PC-3 (cell line): ENCODE measurements at regions not wholly inside any gene's neighbourhood (a gene's known extent, or its start where the extent isn't known, plus 50 kb on each side); places are given as distances from the start of the nearest gene placed in this dataset.

Experiments
- ATAC-seq: fragments of 200-7000 bp; cut with Tn5 transposase; 2 replicates; pipeline ENCODE4 v1.9.1; 2020; ENCODE audit warnings: mild to moderate bottlenecking, moderate library complexity
- BruUV-seq: library from RNA; stranded (reverse); fragments of 400-500 nt; replicated peaks from 2 replicates; lab custom pipeline; 2021; lab: Mats Ljungman, UMichigan
- CTCF ChIA-PET: fragments of 300-600 bp; sonication (Branson Sonifier 250); formaldehyde crosslinking; loops from one replicate; lab custom pipeline; 2022; ENCODE audit warnings: antibody characterized with exemption; lab: Charles Lee
- POLR2A ChIA-PET: fragments of 300-600 bp; sonication (Branson Sonifier 250); formaldehyde crosslinking; loops from one replicate; lab custom pipeline; 2022; ENCODE audit warnings: antibody characterized with exemption; ENCODE audit not compliant: unreplicated experiment; lab: Charles Lee
- DNase-seq: peaks from one replicate; pipeline ENCODE4 v3.0.0-alpha.2; 2015
- H2AFZ ChIP-seq: fragments of 300-600 bp; sonication (generic); 2 replicates; pipeline ENCODE4 v1.6.0; 2016; ENCODE audit warnings: antibody characterized with exemption, low read length
- H3F3A ChIP-seq: fragments of 300-600 bp; sonication (generic); one replicate; pipeline ENCODE4 v1.6.0; 2017; ENCODE audit warnings: antibody characterized with exemption, low read length, control low read depth, mild to moderate bottlenecking; ENCODE audit not compliant: unreplicated experiment
- H3K27ac ChIP-seq: fragments of 300-600 bp; sonication (generic); 2 replicates; pipeline ENCODE4 v1.5.1; 2016; ENCODE audit warnings: mild to moderate bottlenecking, low read length
- H3K27me3 ChIP-seq: fragments of 300-600 bp; sonication (generic); 2 replicates; pipeline ENCODE4 v1.6.1; 2016; ENCODE audit warnings: low read length, mixed read lengths
- H3K36me3 ChIP-seq: fragments of 300-600 bp; sonication (generic); 2 replicates; pipeline ENCODE4 v1.6.1; 2016; ENCODE audit warnings: low read depth, mixed run types, low read length, mixed read lengths
- H3K4me1 ChIP-seq: fragments of 300-600 bp; sonication (generic); 2 replicates; pipeline ENCODE4 v1.5.1; 2016; ENCODE audit warnings: low read length; ENCODE audit not compliant: insufficient read depth
- H3K4me2 ChIP-seq: fragments of 300-600 bp; sonication (generic); 2 replicates; pipeline ENCODE4 v1.6.0; 2016; ENCODE audit warnings: low read length
- H3K4me3 ChIP-seq: fragments of 300-600 bp; sonication (generic); 2 replicates; pipeline ENCODE4 v1.5.1; 2016; ENCODE audit warnings: mild to moderate bottlenecking, low read length, mixed read lengths
- H3K79me2 ChIP-seq: fragments of 300-600 bp; sonication (generic); 2 replicates; pipeline ENCODE4 v1.6.1; 2017; ENCODE audit warnings: low read length, mixed read lengths
- H3K9ac ChIP-seq: fragments of 300-600 bp; sonication (generic); 2 replicates; pipeline ENCODE4 v1.6.0; 2016; ENCODE audit warnings: mild to moderate bottlenecking, low read length
- H3K9me2 ChIP-seq: fragments of 300-600 bp; sonication (generic); replicated peaks from 2 replicates; pipeline ENCODE4 v1.6.1; 2016; ENCODE audit warnings: mixed run types, low read length, mixed read lengths
- H3K9me3 ChIP-seq: fragments of 300-600 bp; sonication (generic); 2 replicates; pipeline ENCODE4 v1.6.1; 2016; ENCODE audit warnings: low read length, mixed read lengths
- H4K20me1 ChIP-seq: fragments of 300-600 bp; sonication (generic); 2 replicates; pipeline ENCODE4 v1.6.1; 2016; ENCODE audit warnings: low read length, mixed read lengths
- CTCF ChIP-seq: fragments of 300-600 bp; sonication (generic); conservative IDR thresholded peaks from 2 replicates; pipeline ENCODE4 v1.5.1; 2017; ENCODE audit warnings: antibody characterized with exemption, low read depth, mild to moderate bottlenecking, low read length
- EZH2 ChIP-seq: fragments of 300-600 bp; sonication (generic); IDR thresholded peaks from one replicate; pipeline ENCODE4 v1.6.1; 2017; ENCODE audit warnings: antibody characterized with exemption, mild to moderate bottlenecking, low read length; ENCODE audit not compliant: unreplicated experiment
- EZH2phosphoT487 ChIP-seq: fragments of 300-600 bp; sonication (generic); IDR thresholded peaks from 2 replicates; pipeline ENCODE4 v1.6.1; 2018; ENCODE audit warnings: mild to moderate bottlenecking, antibody characterized with exemption, low read length, borderline replicate concordance
- intact Hi-C: fragments of 100-400 bp; cut with micrococcal nuclease; formaldehyde crosslinking; loops from 2 replicates; pipeline ENCODE4 v1.9.0; 2023

GRCh38 chr11:109526061-109526460 is 104.1 kb downstream of the C11orf87 start:
- Histone ChIP-seq H3K27ac (no peak overlapping the region), H3K79me2 (no peaks in the 10 kb centered on the region), H3K9ac (no peak overlapping the region), H4K20me1 (no peaks in the 10 kb centered on the region), H3K4me3 (no peak overlapping the region), H2AFZ (no peak overlapping the region), H3K4me1 (no peaks in the 10 kb centered on the region), H3K36me3 (no peaks in the 10 kb centered on the region), H3K9me3 (no peaks in the 10 kb centered on the region), H3K9me2 (no peaks in the 10 kb centered on the region), H3K27me3 (0 out of 2 replicates have a peak, but pooled peaks cover 6% of the 10 kb centered on the region), H3F3A (no peaks in the 10 kb centered on the region), H3K4me2 (no peak overlapping the region)
- DNase-seq (no peak), ATAC-seq (no peak)
- TF ChIP-seq CTCF = no peak
- TF ChIP-seq EZH2 = no peak
- no peak for TF ChIP-seq EZH2phosphoT487
- intact Hi-C loops = no loop called here
- ChIA-PET POLR2A (no interaction called here), CTCF (no interaction called here)
- BruUV-seq = no TSS peak

- ChIA-PET POLR2A (no interaction called here), CTCF (no interaction called here)
- Histone ChIP-seq H3K36me3 (no peaks in the 10 kb centered on the region), H3K9me3 (no peaks in the 10 kb centered on the region), H3K27me3 (0 out of 2 replicates have a peak, but pooled peaks cover 6% of the 10 kb centered on the region), H3K4me3 (no peak overlapping the region), H3K9ac (no peak overlapping the region), H2AFZ (no peak overlapping the region), H4K20me1 (no peaks in the 10 kb centered on the region), H3K27ac (no peak overlapping the region), H3K4me2 (no peak overlapping the region), H3F3A (no peaks in the 10 kb centered on the region), H3K79me2 (no peaks in the 10 kb centered on the region), H3K4me1 (no peaks in the 10 kb centered on the region), H3K9me2 (no peaks in the 10 kb centered on the region)
- ATAC-seq (no peak), DNase-seq (no peak)
- intact Hi-C loops = no loop called here
- BruUV-seq = no TSS peak
- TF ChIP-seq EZH2phosphoT487 (no peak), CTCF (no peak), EZH2 (no peak)
Measured at GRCh38 chr11:109526931-109527330, 104.9 kb downstream of the C11orf87 start.

GRCh38 chr11:109527496-109527895 is 105.5 kb downstream of the C11orf87 start:
- TF ChIP-seq EZH2phosphoT487 (no peak), EZH2 (no peak), CTCF (no peak)
- intact Hi-C loops = no loop called here
- Histone ChIP-seq H3K27me3 (0 out of 2 replicates have a peak, but pooled peaks cover 6% of the 10 kb centered on the region), H3F3A (no peaks in the 10 kb centered on the region), H3K9ac (no peak overlapping the region), H4K20me1 (no peaks in the 10 kb centered on the region), H3K4me3 (no peak overlapping the region), H2AFZ (no peak overlapping the region), H3K9me2 (no peaks in the 10 kb centered on the region), H3K4me1 (no peaks in the 10 kb centered on the region), H3K79me2 (no peaks in the 10 kb centered on the region), H3K27ac (no peak overlapping the region), H3K36me3 (no peaks in the 10 kb centered on the region), H3K4me2 (no peak overlapping the region), H3K9me3 (no peaks in the 10 kb centered on the region)
- DNase-seq (no peak), ATAC-seq (no peak)
- no TSS peak for BruUV-seq
- ChIA-PET POLR2A (no interaction called here), CTCF (no interaction called here)
